ENCODE measurements at regions not wholly inside any gene's neighbourhood (a gene's known extent, or its start where the extent isn't known, plus 50 kb on each side); places are given as distances from the start of the nearest gene placed in this dataset.

- Mint-ChIP-seq H3K4me3 (peak overlapping the region; percentile 91 to 98 (median 97)), H3K4me1 (peaks cover 39 to 68% (median 49%) of the 10 kb centered on the region in 3 donors), H3K36me3 (peaks cover 6% of the 10 kb centered on the region), H3K9me3 (no peaks in the 10 kb centered on the region), H3K27me3 (no peaks in the 10 kb centered on the region), H3K27ac (peak overlapping the region; percentile 94 to 98)
- peak; percentile 73 to 76 (median 74) for ATAC-seq (replicated peaks in 1 of 4)
- ChIA-PET POLR2A (interaction anchor here (0.6 to 8.2 kb wide), 50 partner anchors 15 to 1736 kb away, joined by 3 to 560 read pairs (median 7); partner anchors contain the start of gene HFE (in 1 of the 2)), CTCF (interaction anchor here in 1 of 2 donors (0.5 to 3.3 kb wide), 11 partner anchors 26 to 125 kb away, joined by 3 to 37 read pairs (median 5); a partner anchor contains a TSS)
- Histone ChIP-seq H3K27me3 (replicated peaks in 1 of 2; ENCODE audit: control insufficient read depth in 2 of 2, extremely low read depth in 1 of 2, insufficient read depth in 2 of 2, low read length in 1 of 2) (no peaks in the 10 kb centered on the region), H3K9me3 (no peaks in the 10 kb centered on the region), H3K4me1 (ENCODE audit: control insufficient read depth in 1 of 2, extremely low read depth in 1 of 2, insufficient read depth in 2 of 2, low read length in 2 of 2) (peaks cover 15 to 31% of the 10 kb centered on the region in 2 experiments), H3K27ac (ENCODE audit: low read length) (peak overlapping the region; percentile 90), H3K36me3 (ENCODE audit: control insufficient read depth in 2 of 2, extremely low read depth in 1 of 2, insufficient read depth in 1 of 2, low read length in 1 of 2) (no peaks in the 10 kb centered on the region), H3K4me3 (ENCODE audit: control insufficient read depth in 1 of 2, extremely low read depth in 1 of 2, low read length in 1 of 2) (peak overlapping the region; percentile 87 to 89)
- peak in 17 of 35 experiments; percentile 37 to 94 (median 78) for DNase-seq
- WGBS (ENCODE audit: insufficient coverage): under 1% methylated on average over 21 of the region's 29 CpGs
Observed at GRCh38 chr6:26157251-26158075, 70.2 kb downstream of the HFE start.

GRCh38 chr6:26158076-26158580, 70.9 kb downstream of the HFE start:
- ChIA-PET POLR2A (interaction anchor here (0.5 to 8.2 kb wide), 57 partner anchors 8 to 1735 kb away, joined by 3 to 560 read pairs (median 11); partner anchors contain the start of gene HFE (in 1 of the 2)), CTCF (interaction anchor here (0.6 to 3.3 kb wide), 18 partner anchors 10 to 1735 kb away, joined by 3 to 37 read pairs (median 5); a partner anchor contains a TSS)
- Mint-ChIP-seq H3K27me3 (no peaks in the 10 kb centered on the region), H3K4me1 (peaks cover 41 to 72% (median 49%) of the 10 kb centered on the region in 3 donors), H3K36me3 (peaks cover 6% of the 10 kb centered on the region), H3K4me3 (peak overlapping the region; percentile 91 to 98 (median 97)), H3K27ac (peak overlapping the region; percentile 94 to 98), H3K9me3 (no peaks in the 10 kb centered on the region)
- Histone ChIP-seq H3K36me3 (ENCODE audit: control insufficient read depth in 2 of 2, extremely low read depth in 1 of 2, insufficient read depth in 1 of 2, low read length in 1 of 2) (no peaks in the 10 kb centered on the region), H3K4me1 (ENCODE audit: control insufficient read depth in 1 of 2, extremely low read depth in 1 of 2, insufficient read depth in 2 of 2, low read length in 2 of 2) (peaks cover 15 to 31% of the 10 kb centered on the region in 2 experiments), H3K27me3 (replicated peaks in 1 of 2; ENCODE audit: control insufficient read depth in 2 of 2, extremely low read depth in 1 of 2, insufficient read depth in 2 of 2, low read length in 1 of 2) (no peaks in the 10 kb centered on the region), H3K9me3 (no peaks in the 10 kb centered on the region), H3K4me3 (ENCODE audit: control insufficient read depth in 1 of 2, extremely low read depth in 1 of 2, low read length in 1 of 2) (peak overlapping the region; percentile 87 to 89), H3K27ac (ENCODE audit: low read length) (peak overlapping the region; percentile 78)
- WGBS (ENCODE audit: insufficient coverage): under 1% methylated on average over 20 of the region's 30 CpGs
- DNase-seq: peak in 31 of 35 experiments; percentile 63 to 90 (median 80)
- ATAC-seq (replicated peaks in 1 of 4): peak; percentile 3 to 62 (median 34)

- Histone ChIP-seq H3K9me3 (no peaks in the 10 kb centered on the region), H3K27ac (ENCODE audit: low read length) (peak overlapping the region; percentile 78), H3K4me3 (ENCODE audit: control insufficient read depth in 1 of 2, extremely low read depth in 1 of 2, low read length in 1 of 2) (peak overlapping the region; percentile 87 to 89), H3K27me3 (replicated peaks in 1 of 2; ENCODE audit: control insufficient read depth in 2 of 2, extremely low read depth in 1 of 2, insufficient read depth in 2 of 2, low read length in 1 of 2) (no peaks in the 10 kb centered on the region), H3K36me3 (ENCODE audit: control insufficient read depth in 2 of 2, extremely low read depth in 1 of 2, insufficient read depth in 1 of 2, low read length in 1 of 2) (no peaks in the 10 kb centered on the region), H3K4me1 (ENCODE audit: control insufficient read depth in 1 of 2, extremely low read depth in 1 of 2, insufficient read depth in 2 of 2, low read length in 2 of 2) (peaks cover 15 to 31% of the 10 kb centered on the region in 2 experiments)
- ChIA-PET POLR2A (interaction anchor here (0.5 to 8.2 kb wide), 66 partner anchors 8 to 1735 kb away, joined by 3 to 560 read pairs (median 9); partner anchors contain the start of gene HFE (in 1 of the 2)), CTCF (interaction anchor here (0.6 to 3.3 kb wide), 26 partner anchors 10 to 1734 kb away, joined by 3 to 37 read pairs (median 4); a partner anchor contains a TSS)
- peak overlapping the region; percentile 91 to 98 (median 97) for H3K4me3 Mint-ChIP-seq
- peaks cover 47 to 79% (median 55%) of the 10 kb centered on the region in 3 donors for H3K4me1 Mint-ChIP-seq
- DNase-seq: peak in 34 of 35 experiments; percentile 48 to 83 (median 70)
- 0% methylated on average over 1 of the region's 21 CpGs for WGBS (ENCODE audit: insufficient coverage)
- no peaks in the 10 kb centered on the region for H3K9me3 Mint-ChIP-seq
- no peaks in the 10 kb centered on the region for H3K27me3 Mint-ChIP-seq
- peak overlapping the region; percentile 94 to 98 for H3K27ac Mint-ChIP-seq
- peak; percentile 6 to 23 (median 10) for ATAC-seq (replicated peaks in 1 of 4)
- peaks cover 12% of the 10 kb centered on the region for H3K36me3 Mint-ChIP-seq
Observed at GRCh38 chr6:26158581-26159356, 71.5 kb downstream of the HFE start.

GRCh38 chr6:26159357-26160273, 72.4 kb downstream of the HFE start:
- no peak for ATAC-seq (replicated peaks in 1 of 4)
- DNase-seq: peak in 3 of 35 experiments; percentile 4 to 36 (median 25)
- H3K27me3 Mint-ChIP-seq: no peaks in the 10 kb centered on the region
- Histone ChIP-seq H3K27ac (ENCODE audit: low read length) (peak overlapping the region; percentile 78), H3K4me1 (ENCODE audit: control insufficient read depth in 1 of 2, extremely low read depth in 1 of 2, insufficient read depth in 2 of 2, low read length in 2 of 2) (peaks cover 15 to 35% of the 10 kb centered on the region in 2 experiments), H3K4me3 (ENCODE audit: control insufficient read depth in 1 of 2, extremely low read depth in 1 of 2, low read length in 1 of 2) (peak overlapping the region; percentile 87 to 89), H3K9me3 (no peaks in the 10 kb centered on the region), H3K36me3 (ENCODE audit: control insufficient read depth in 2 of 2, extremely low read depth in 1 of 2, insufficient read depth in 1 of 2, low read length in 1 of 2) (no peaks in the 10 kb centered on the region), H3K27me3 (replicated peaks in 1 of 2; ENCODE audit: control insufficient read depth in 2 of 2, extremely low read depth in 1 of 2, insufficient read depth in 2 of 2, low read length in 1 of 2) (no peaks in the 10 kb centered on the region)
- H3K36me3 Mint-ChIP-seq: peaks cover 16% of the 10 kb centered on the region
- H3K4me1 Mint-ChIP-seq: peaks cover 52 to 84% (median 59%) of the 10 kb centered on the region in 3 donors
- no peaks in the 10 kb centered on the region for H3K9me3 Mint-ChIP-seq
- peak overlapping the region; percentile 89 to 98 for H3K27ac Mint-ChIP-seq
- ChIA-PET CTCF (interaction anchor here (0.6 to 3.3 kb wide), 21 partner anchors 9 to 1722 kb away, joined by 3 to 37 read pairs (median 4); a partner anchor contains a TSS), POLR2A (interaction anchor here (0.5 to 8.2 kb wide), 56 partner anchors 8 to 1734 kb away, joined by 3 to 560 read pairs (median 10); partner anchors contain the start of gene HFE (in 1 of the 2))
- WGBS (ENCODE audit: insufficient coverage): 8% methylated on average over 7 of the region's 13 CpGs
- H3K4me3 Mint-ChIP-seq: peak overlapping the region; percentile 91 to 98 (median 97)

- H3K36me3 ChIP-seq (ENCODE audit: control insufficient read depth in 2 of 2, extremely low read depth in 1 of 2, insufficient read depth in 1 of 2, low read length in 1 of 2): no peaks in the 10 kb centered on the region
- H3K4me1 ChIP-seq (ENCODE audit: control insufficient read depth in 1 of 2, extremely low read depth in 1 of 2, insufficient read depth in 2 of 2, low read length in 2 of 2): peaks cover 10 to 27% of the 10 kb centered on the region in 2 experiments
- Mint-ChIP-seq H3K36me3 (peaks cover 25% of the 10 kb centered on the region), H3K4me1 (peaks cover 53 to 83% (median 63%) of the 10 kb centered on the region in 3 donors), H3K27ac (peak overlapping the region; percentile 39 to 52), H3K4me3 (peak overlapping the region; percentile 9 to 91 (median 41)), H3K9me3 (no peaks in the 10 kb centered on the region), H3K27me3 (no peaks in the 10 kb centered on the region)
- no CpG with 5 or more reads among the region's 3 CpGs for WGBS (ENCODE audit: insufficient coverage)
- H3K27ac ChIP-seq (ENCODE audit: low read length): no peak overlapping the region
- ChIA-PET POLR2A (interaction anchor here (0.6 to 8.2 kb wide), 7 partner anchors 10 to 55 kb away, joined by 3 to 311 read pairs (median 4); a partner anchor contains a TSS), CTCF (no interaction called here)
- ATAC-seq (replicated peaks in 1 of 4) (no peak), DNase-seq (no peak)
- no peaks in the 10 kb centered on the region for H3K27me3 ChIP-seq (replicated peaks in 1 of 2; ENCODE audit: control insufficient read depth in 2 of 2, extremely low read depth in 1 of 2, insufficient read depth in 2 of 2, low read length in 1 of 2)
- H3K9me3 ChIP-seq: no peaks in the 10 kb centered on the region
- H3K4me3 ChIP-seq (ENCODE audit: control insufficient read depth in 1 of 2, extremely low read depth in 1 of 2, low read length in 1 of 2): no peak overlapping the region
Observed at GRCh38 chr6:26161322-26161721, 74.1 kb downstream of the HFE start.
